NCI-H1436 treated with DMSO at 0.1 percent for 48 hours (cell line): ENCODE measurements at regions not wholly inside any gene's neighbourhood (a gene's known extent, or its start where the extent isn't known, plus 50 kb on each side); places are given as distances from the start of the nearest gene placed in this dataset.
"Not testable (repeated sequence)": the region's sequence is repeated elsewhere in the genome, so short reads cannot be mapped to it uniquely, and the experiment has no call there.

Experiments used
- DNase-seq: peaks from one replicate; lab custom pipeline; 2025; lab: John Stamatoyannopoulos, UW

- DNase-seq = no peak
Measured at GRCh38 chr6:169014211-169015197, 239.1 kb downstream of the THBS2 start.

GRCh38 chr6:169009628-169010027 is 244.0 kb downstream of the THBS2 start:
- no peak for DNase-seq

- DNase-seq = peak; percentile 80
Measured at GRCh38 chr6:169008641-169009257, 244.9 kb downstream of the THBS2 start.

- no peak for DNase-seq
Measured at GRCh38 chr6:169005166-169005565, 248.5 kb downstream of the THBS2 start.

GRCh38 chr6:169000022-169000421 is 253.6 kb downstream of the THBS2 start:
- DNase-seq = no peak

- no peak for DNase-seq
Measured at GRCh38 chr6:168999392-168999791, 254.3 kb downstream of the THBS2 start.

- DNase-seq = no peak
Measured at GRCh38 chr6:168996356-168996625, 257.4 kb downstream of the THBS2 start.

- DNase-seq = no peak
Measured at GRCh38 chr6:168995526-168996355, 257.9 kb downstream of the THBS2 start.

GRCh38 chr6:168994956-168995355 is 258.7 kb downstream of the THBS2 start:
- no peak for DNase-seq

GRCh38 chr6:168992446-168993144 is 261.1 kb downstream of the THBS2 start:
- DNase-seq = no peak

GRCh38 chr6:168991695-168992094 is 262.0 kb downstream of the THBS2 start:
- not testable (repeated sequence) for DNase-seq

- no peak for DNase-seq
Measured at GRCh38 chr6:168990019-168990751, 263.5 kb downstream of the THBS2 start.

- DNase-seq = no peak
Measured at GRCh38 chr6:168989421-168989820, 264.2 kb downstream of the THBS2 start.

- no peak for DNase-seq
Measured at GRCh38 chr6:168988801-168989200, 264.8 kb downstream of the THBS2 start.

GRCh38 chr6:168988280-168988679 is 265.4 kb downstream of the THBS2 start:
- DNase-seq = no peak

- DNase-seq = no peak
Measured at GRCh38 chr6:168985705-168986104, 267.9 kb downstream of the THBS2 start.

- DNase-seq = no peak
Measured at GRCh38 chr6:168983925-168984324, 269.7 kb downstream of the THBS2 start.

- DNase-seq = no peak
Measured at GRCh38 chr6:168981187-168981586, 272.5 kb downstream of the THBS2 start.

- no peak for DNase-seq
Measured at GRCh38 chr6:168979254-168979653, 274.4 kb downstream of the THBS2 start.

GRCh38 chr6:168972128-168972527 is 281.5 kb downstream of the THBS2 start:
- no peak for DNase-seq

- DNase-seq = no peak
Measured at GRCh38 chr6:168971549-168971948, 282.1 kb downstream of the THBS2 start.
